Endothelial cell of umbilical vein (primary cell): ENCODE measurements at regions not wholly inside any gene's neighbourhood (a gene's known extent, or its start where the extent isn't known, plus 50 kb on each side); places are given as distances from the start of the nearest gene placed in this dataset.

Source experiments
- BruUV-seq: library from RNA; stranded (reverse); fragments of 400-500 nt; replicated peaks from 2 replicates; lab custom pipeline; 2021; lab: Mats Ljungman, UMichigan
- CTCF ChIA-PET: fragments of 300-600, 350-600 bp; sonication (Branson Sonifier 250); formaldehyde crosslinking; loops from one replicate; lab custom pipeline; 2021; ENCODE audit warnings: antibody characterized with exemption, inconsistent platforms; lab: Charles Lee
- POLR2A ChIA-PET: fragments of 300-600, 350-600 bp; sonication (Branson Sonifier 250); formaldehyde crosslinking; loops from one replicate; lab custom pipeline; 2021; ENCODE audit warnings: antibody characterized with exemption, inconsistent platforms; lab: Charles Lee
- DNase-seq: peaks from one replicate; pipeline ENCODE4 v3.0.0-alpha.2; 2011; ENCODE audit warnings: low read depth, low spot score
- FAIRE-seq: peaks from 2 replicates; lab custom pipeline; 2011; peaks lifted over from hg19 to GRCh38; lab: Jason Lieb, UNC
- H2AFZ ChIP-seq: 2 replicates; pipeline ENCODE4 v1.6.0; 2012; ENCODE audit warnings: low read depth, low read length, control low read depth, inconsistent platforms
- H3K27ac ChIP-seq: 2 replicates; pipeline ENCODE4 v1.5.1; 2011; ENCODE audit warnings: low read depth, mild to moderate bottlenecking, control low read depth, low read length, moderate library complexity; ENCODE audit not compliant: insufficient read depth
- H3K27me3 ChIP-seq, 2 experiments: 2 replicates each; pipeline versions ENCODE4 v1.6.0 to v1.6.1; 2011; ENCODE audit warnings: low read length in 2 of 2, mixed read lengths in 1 of 2; ENCODE audit not compliant: control insufficient read depth in 2 of 2, insufficient read depth in 2 of 2
- H3K36me3 ChIP-seq, 2 experiments: 2 replicates in 1 of 2; 3 replicates in 1 of 2; pipeline ENCODE4 v1.5.1; 2011; ENCODE audit warnings: low read length in 2 of 2, mild to moderate bottlenecking in 1 of 2, moderate library complexity in 1 of 2; ENCODE audit not compliant: control insufficient read depth in 2 of 2, insufficient read depth in 2 of 2; ENCODE audit errors: extremely low read depth in 1 of 2
- H3K4me1 ChIP-seq: 3 replicates; pipeline ENCODE4 v1.5.1; 2011; ENCODE audit warnings: mild to moderate bottlenecking, low read length; ENCODE audit not compliant: control insufficient read depth, insufficient read depth; ENCODE audit errors: extremely low read depth
- H3K4me2 ChIP-seq: 2 replicates; pipeline ENCODE4 v1.6.1; 2011; ENCODE audit warnings: low read length, control low read depth, mixed read lengths; ENCODE audit not compliant: insufficient read depth
- H3K4me3 ChIP-seq, 3 experiments: fragments of 200-600 bp in 1 of 3; sonication (generic), shearing (Covaris generic) in 1 of 3; replicated peaks in 1 of 3; 2 replicates each; pipeline ENCODE4 v1.5.1; 2011 to 2016; ENCODE audit warnings: control low read depth in 3 of 3, low read length in 3 of 3, mild to moderate bottlenecking in 2 of 3, inconsistent platforms in 1 of 3, low read depth in 1 of 3, moderate library complexity in 1 of 3; ENCODE audit not compliant: insufficient read depth in 1 of 3
- H3K79me2 ChIP-seq: 2 replicates; pipeline ENCODE4 v1.6.0; 2012; ENCODE audit warnings: low read length, inconsistent platforms; ENCODE audit not compliant: control insufficient read depth, insufficient read depth
- H3K9ac ChIP-seq: replicated peaks from 2 replicates; pipeline ENCODE3; 2011; ENCODE audit warnings: low read length, control low read depth; ENCODE audit not compliant: insufficient read depth; ENCODE audit errors: extremely low read depth
- H3K9me1 ChIP-seq: replicated peaks from 3 replicates; pipeline ENCODE4 v1.6.0; 2011; ENCODE audit warnings: mild to moderate bottlenecking, low read length; ENCODE audit not compliant: control insufficient read depth, insufficient read depth; ENCODE audit errors: extremely low read depth
- H3K9me3 ChIP-seq: replicated peaks from 2 replicates; pipeline ENCODE4 v1.5.1; 2012; ENCODE audit warnings: low read length, inconsistent platforms; ENCODE audit not compliant: control insufficient read depth, insufficient read depth
- H4K20me1 ChIP-seq: replicated peaks from 2 replicates; pipeline ENCODE3; 2011; ENCODE audit warnings: mild to moderate bottlenecking, low read length; ENCODE audit not compliant: control insufficient read depth, insufficient read depth; ENCODE audit errors: extremely low read depth
- EZH2 ChIP-seq: IDR thresholded peaks from 2 replicates; pipeline ENCODE4 v1.6.1; 2012; ENCODE audit warnings: borderline replicate concordance, low read depth, mild to moderate bottlenecking, moderate library complexity, low read length, inconsistent platforms; ENCODE audit not compliant: severe bottlenecking
- FOS ChIP-seq: IDR thresholded peaks from 2 replicates; pipeline ENCODE4 v1.6.1; 2011; ENCODE audit warnings: mild to moderate bottlenecking, low read length, moderate library complexity, borderline replicate concordance; ENCODE audit not compliant: insufficient read depth
- GATA2 ChIP-seq: IDR thresholded peaks from 2 replicates; pipeline ENCODE4 v1.7.0; 2011; ENCODE audit warnings: low read depth, mild to moderate bottlenecking, moderate library complexity, mixed read lengths, low read length; ENCODE audit not compliant: insufficient read length, insufficient read depth
- JUN ChIP-seq: IDR thresholded peaks from 2 replicates; pipeline ENCODE4 v1.6.1; 2011; ENCODE audit warnings: borderline replicate concordance, low read depth; ENCODE audit not compliant: insufficient read length, insufficient read depth
- MYC ChIP-seq: IDR thresholded peaks from one replicate; pipeline ENCODE4 v1.6.1; 2011; ENCODE audit warnings: mild to moderate bottlenecking, low read depth, low read length
- POLR2A ChIP-seq: IDR thresholded peaks from 2 replicates; pipeline ENCODE4 v1.6.1; 2012; ENCODE audit warnings: low read depth, mild to moderate bottlenecking, control low read depth, low read length
- POLR2AphosphoS5 ChIP-seq: IDR thresholded peaks from 2 replicates; pipeline ENCODE4 v1.6.1; 2012; ENCODE audit warnings: low read depth, mild to moderate bottlenecking, control low read depth, low read length, moderate library complexity; ENCODE audit not compliant: insufficient read depth
- dilution Hi-C: fragments of 300-500 bp; cut with MboI; formaldehyde crosslinking; loops from one replicate; pipeline ENCODE4 v1.15.0; 2019; ENCODE audit warnings: low sequenced_read_pairs; ENCODE audit not compliant: extremely low pct_ligation_motif_present
- intact Hi-C: fragments of 100-400 bp; cut with micrococcal nuclease; formaldehyde crosslinking; loops from one replicate; pipeline ENCODE4 v1.10.0; 2022
- TF ChIP-seq, protein P1 (sequence below), 2 donors: IDR thresholded peaks; 1 replicate in 1 of 2; 2 replicates in 1 of 2; pipeline ENCODE4 v1.5.1; 2011; ENCODE audit warnings: low read length in 2 of 2, mild to moderate bottlenecking in 2 of 2, moderate library complexity in 2 of 2, control low read depth in 1 of 2, inconsistent platforms in 1 of 2, low read depth in 1 of 2; ENCODE audit not compliant: insufficient read depth in 1 of 2; ENCODE audit errors: extremely low read depth in 1 of 2
- TF ChIP-seq, protein P2 (sequence below): IDR thresholded peaks from 2 replicates; pipeline ENCODE4 v1.6.1; 2011; ENCODE audit not compliant: insufficient read depth, insufficient read length

DNA sequence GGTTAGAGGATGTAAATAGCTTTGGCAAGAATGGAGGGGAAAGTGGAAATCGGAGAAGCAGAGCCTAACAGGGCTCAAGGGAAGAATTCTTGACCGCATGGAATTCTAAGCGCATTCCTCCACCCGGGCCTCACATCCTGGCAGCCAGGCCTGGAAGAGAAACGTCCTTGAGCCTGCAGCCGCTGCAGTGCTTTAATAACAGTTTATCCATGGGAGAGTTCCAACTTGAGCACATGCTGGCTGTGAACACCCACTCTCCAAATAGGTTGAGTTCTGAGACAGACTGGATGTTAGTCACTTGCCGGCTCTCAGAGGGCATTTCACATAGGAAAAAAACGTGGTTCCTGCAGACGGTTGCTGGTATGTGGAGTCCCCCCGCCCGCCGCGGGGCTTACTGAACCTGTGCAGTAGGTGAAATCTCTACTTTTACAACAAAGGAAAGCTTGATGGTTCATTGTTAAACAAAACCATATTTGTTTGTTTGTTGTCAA is 61.4 kb upstream of the STEAP1B start:
- Histone ChIP-seq H3K27ac (peak overlapping the region; percentile 99), H3K27me3 (no peaks in the 10 kb centered on the region), H2AFZ (no peak overlapping the region), H4K20me1 (no peaks in the 10 kb centered on the region), H3K9me1 (no peaks in the 10 kb centered on the region), H3K79me2 (peaks cover 10% of the 10 kb centered on the region), H3K36me3 (no peaks in the 10 kb centered on the region), H3K9ac (peak overlapping the region; percentile 94), H3K4me1 (peaks cover 62% of the 10 kb centered on the region), H3K4me3 (peak overlapping the region in 1 of 3 experiments; percentile 16), H3K9me3 (no peaks in the 10 kb centered on the region), H3K4me2 (peak overlapping the region; percentile 49)
- CTCF ChIA-PET = interaction anchor here (0.6 to 9.8 kb wide), 28 partner anchors 16 to 621 kb away, joined by 3 to 450 read pairs (median 7); partner anchors contain the start of genes IL6 and NUP42
- POLR2A ChIA-PET = interaction anchor here (0.6 to 5.3 kb wide), 6 partner anchors 16 to 465 kb away, joined by 3 to 50 read pairs (median 6); partner anchors contain the start of gene IL6
- BruUV-seq = no TSS peak
- DNase-seq = peak; percentile 96
- intact Hi-C loops = loop anchor here (1.0 to 2.0 kb wide), 9 partner anchors 15 to 297 kb away; partner anchors contain the start of gene TOMM7
- TF ChIP-seq, protein P1, sequence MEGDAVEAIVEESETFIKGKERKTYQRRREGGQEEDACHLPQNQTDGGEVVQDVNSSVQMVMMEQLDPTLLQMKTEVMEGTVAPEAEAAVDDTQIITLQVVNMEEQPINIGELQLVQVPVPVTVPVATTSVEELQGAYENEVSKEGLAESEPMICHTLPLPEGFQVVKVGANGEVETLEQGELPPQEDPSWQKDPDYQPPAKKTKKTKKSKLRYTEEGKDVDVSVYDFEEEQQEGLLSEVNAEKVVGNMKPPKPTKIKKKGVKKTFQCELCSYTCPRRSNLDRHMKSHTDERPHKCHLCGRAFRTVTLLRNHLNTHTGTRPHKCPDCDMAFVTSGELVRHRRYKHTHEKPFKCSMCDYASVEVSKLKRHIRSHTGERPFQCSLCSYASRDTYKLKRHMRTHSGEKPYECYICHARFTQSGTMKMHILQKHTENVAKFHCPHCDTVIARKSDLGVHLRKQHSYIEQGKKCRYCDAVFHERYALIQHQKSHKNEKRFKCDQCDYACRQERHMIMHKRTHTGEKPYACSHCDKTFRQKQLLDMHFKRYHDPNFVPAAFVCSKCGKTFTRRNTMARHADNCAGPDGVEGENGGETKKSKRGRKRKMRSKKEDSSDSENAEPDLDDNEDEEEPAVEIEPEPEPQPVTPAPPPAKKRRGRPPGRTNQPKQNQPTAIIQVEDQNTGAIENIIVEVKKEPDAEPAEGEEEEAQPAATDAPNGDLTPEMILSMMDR (IDR thresholded peaks at IDR 0.05; ENCODE audit: extremely low read depth in 1 of 2, insufficient read depth in 1 of 2, low read depth in 1 of 2, low read length in 2 of 2) = no peak
- TF ChIP-seq GATA2 (peak; percentile 8), FOS (peak; percentile 48), JUN (peak; percentile 45), MYC (no peak), EZH2 (no peak), POLR2A (peak; percentile 80), POLR2AphosphoS5 (peak; percentile 86)
- TF ChIP-seq, protein P2, sequence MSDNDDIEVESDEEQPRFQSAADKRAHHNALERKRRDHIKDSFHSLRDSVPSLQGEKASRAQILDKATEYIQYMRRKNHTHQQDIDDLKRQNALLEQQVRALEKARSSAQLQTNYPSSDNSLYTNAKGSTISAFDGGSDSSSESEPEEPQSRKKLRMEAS = peak; percentile 79
- FAIRE-seq = peak; percentile 98
- dilution Hi-C loops = loop anchor here (25.0 kb wide), 1 partner anchor 176 kb away; the partner anchor contains the start of gene IL6
